NCI-H1417 treated with DMSO at 0.1 percent for 48 hours (cell line): ENCODE measurements at regions not wholly inside any gene's neighbourhood (a gene's known extent, or its start where the extent isn't known, plus 50 kb on each side); places are given as distances from the start of the nearest gene placed in this dataset.
"Not testable (repeated sequence)": the region's sequence is repeated elsewhere in the genome, so short reads cannot be mapped to it uniquely, and the experiment has no call there.

Source experiments
- DNase-seq: peaks from one replicate; lab custom pipeline; 2025; lab: John Stamatoyannopoulos, UW

DNA sequence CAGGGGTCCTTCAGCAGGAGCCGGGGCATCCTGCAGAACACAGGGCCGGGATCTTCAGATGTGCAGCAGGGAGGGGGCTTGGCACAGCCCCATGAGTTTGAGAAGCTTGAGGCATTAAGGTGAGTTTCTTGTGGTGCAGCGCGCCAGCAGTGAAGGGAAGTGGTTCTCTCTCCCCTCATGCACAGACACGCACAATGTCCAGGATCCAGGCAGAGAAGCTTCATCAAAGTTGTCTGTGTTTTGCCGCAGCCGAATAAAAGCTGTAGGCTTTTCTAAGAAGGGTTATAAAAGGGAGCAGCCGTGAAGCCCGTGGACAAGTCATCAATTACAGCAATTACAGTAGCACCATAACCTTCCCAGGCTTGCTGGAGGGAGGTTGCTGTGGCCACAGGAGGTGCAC lies 491.0 kb upstream of the CDH4 start:
- DNase-seq: no peak

DNA sequence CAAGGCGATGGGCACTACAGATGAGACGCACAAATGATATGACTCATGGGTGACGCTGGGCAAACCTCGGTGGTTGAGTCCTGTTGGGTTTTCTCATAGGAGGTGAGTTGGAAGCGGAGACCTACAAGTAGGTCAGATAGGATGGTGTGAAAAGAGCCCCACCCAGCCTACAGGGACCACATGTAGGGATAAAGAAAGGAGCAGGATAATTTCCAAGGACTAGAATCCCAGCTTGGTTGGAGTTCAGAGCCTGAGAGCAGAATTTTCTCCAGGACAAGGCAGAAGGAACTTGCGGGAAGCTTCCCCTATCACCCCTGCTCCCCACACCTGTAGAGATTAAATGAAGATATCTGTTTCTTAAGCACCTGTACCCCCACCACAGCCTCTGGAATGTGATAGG lies 489.7 kb upstream of the CDH4 start:
- DNase-seq: no peak

DNA sequence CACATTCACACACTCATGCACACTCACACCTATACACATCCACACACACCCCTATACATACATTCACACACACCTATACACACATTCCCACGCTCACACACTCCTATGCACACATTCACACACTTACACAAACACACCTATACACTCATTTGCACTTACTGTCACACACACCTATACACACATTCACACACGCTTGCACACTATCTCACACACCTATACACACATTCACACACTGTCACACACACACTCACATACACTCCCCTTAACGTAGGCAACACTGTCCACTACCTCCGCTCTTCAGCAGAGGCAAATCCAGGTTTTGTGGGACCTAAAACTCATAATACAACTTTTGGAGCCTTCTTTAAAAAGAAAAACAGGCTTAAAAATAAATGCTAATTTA lies 487.7 kb upstream of the CDH4 start:
- DNase-seq: no peak

DNA sequence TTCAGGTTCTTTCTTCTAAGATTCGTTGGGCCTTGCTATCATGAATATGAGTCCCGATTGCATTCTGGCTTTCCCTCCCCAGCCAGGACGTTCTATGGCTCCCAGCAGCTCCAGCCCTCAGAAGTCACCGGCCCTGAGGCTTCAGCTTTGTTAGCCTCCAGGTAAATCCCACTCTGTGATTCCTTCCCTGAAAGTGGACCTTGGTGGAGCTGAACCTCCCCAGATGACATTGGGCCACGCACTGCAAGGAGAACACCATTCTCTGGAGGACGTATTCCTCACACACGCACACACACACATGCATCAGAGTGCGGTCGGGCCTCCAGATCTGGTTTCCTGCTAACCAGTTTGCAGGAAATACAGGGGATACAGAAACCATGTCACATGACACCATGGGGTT lies 487.3 kb upstream of the CDH4 start:
- no peak for DNase-seq

DNA sequence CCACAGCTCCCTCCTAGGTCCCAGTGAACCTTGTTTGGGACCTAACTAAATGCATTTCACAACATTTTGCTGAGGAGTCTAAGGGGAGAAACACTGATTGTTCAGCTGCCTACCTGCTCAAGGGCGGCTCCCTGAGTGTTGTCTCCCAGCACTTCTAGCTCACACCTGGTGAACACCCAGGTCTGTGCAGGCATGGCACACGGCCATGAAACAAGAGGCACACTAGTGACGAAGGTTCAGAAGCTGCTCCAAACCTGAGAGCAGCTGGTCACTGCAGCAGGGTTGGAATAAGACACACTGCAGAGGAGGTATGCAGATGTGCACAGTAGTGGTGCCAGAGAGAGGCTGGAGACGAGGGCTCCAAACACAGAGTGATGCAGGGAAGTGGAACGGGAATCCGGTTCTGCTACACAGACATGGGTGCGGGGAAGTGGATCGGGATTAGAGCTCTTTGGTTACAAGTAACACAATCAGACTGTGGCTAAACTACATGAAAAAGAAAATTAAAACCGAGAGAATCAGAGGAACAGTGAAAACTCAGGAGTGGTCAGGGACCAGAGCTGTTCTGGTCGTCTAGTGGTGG lies 486.1 kb upstream of the CDH4 start:
- no peak for DNase-seq

DNA sequence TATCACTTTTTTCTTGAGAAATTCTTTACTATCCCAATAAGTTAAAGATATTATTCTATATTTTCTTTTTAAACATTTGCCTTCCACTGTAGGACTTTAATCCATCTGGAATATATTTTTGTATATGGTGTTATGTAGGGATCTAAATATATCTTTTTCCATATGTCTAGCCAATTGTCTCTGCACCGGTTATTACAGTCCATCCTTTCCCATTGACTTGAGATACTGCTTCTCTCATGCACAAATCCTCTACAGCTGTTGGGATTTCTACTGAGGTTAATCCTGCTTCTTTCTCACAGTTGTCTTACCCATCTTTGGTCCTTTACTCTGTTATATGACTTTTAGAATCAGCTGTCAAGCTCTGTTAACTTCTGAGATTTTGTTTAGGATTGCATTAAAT lies 483.8 kb upstream of the CDH4 start:
- no peak for DNase-seq

DNA sequence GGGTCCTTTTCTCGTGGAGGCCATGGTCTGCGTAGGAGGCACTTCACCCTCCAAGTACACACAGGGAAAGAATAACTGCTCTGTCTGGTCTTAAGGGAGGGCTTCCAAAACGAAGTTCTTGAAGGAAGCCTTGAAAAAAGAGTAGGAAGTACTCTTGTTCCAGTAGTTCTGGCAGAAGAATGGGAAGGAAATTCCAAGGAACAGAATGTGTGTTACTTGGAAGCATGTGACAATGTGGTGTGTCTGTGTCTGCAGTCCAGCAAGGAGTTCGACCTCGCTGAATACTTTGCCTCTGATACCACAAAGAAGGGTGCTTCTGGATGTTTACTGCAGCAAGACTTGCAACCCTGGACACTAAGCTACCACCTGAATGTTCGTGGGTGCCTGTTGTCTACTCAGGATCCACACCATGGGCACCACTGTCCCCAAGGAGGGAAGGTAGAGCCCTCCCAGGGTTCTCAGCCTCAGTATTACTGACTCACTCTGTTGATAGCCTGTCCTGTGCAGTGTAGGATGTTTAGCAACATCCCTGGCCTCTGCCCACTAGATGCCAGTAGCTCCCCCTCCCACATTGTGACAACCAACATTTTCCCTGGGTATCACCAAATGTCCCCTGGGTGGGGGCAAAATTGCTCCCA lies 471.6 kb upstream of the CDH4 start:
- no peak for DNase-seq

DNA sequence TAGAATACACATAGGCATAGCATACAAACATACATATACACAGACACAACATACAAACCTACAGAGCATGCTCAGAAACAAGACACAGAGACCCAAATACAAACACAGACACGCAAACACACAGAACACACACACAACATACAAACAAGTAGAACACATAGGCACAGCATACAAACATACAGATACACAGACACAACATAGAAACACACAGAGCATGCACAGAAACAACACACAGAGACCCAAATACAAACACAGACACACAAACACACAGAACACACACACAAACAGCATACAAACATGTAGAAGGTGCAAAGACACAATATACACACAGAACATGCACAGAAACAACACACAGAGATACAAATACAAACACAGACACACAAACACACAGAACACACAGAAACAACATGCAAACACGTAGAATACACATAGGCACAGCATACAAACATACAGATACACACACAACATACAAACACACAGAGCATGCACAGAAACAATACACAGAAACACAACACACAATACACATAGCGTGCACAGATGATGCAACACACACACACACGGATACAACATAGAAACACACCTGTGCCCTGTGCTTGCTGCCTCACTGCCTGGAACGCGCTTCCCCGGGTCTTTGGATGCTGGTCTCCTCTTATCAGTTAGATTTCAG lies 469.0 kb upstream of the CDH4 start:
- DNase-seq: no peak

DNA sequence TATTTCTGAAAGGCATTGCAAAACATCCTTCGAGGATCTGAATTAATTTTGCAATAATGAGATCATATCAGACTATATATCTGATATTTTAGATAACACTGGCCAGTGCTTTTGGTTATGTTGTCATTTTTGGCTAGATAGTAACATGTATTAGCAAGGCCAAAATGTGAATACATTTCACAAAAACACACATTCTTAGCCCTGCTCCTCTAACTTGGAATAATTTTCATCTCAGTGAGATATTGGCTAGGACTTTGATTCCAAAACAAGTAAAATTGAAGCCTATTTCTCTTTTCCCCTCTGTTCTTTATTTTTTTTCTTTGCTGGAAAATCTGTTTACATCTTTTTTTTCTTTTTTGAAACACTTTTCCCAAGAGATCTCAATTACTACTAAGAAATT lies 466.8 kb upstream of the CDH4 start:
- DNase-seq: no peak

DNA sequence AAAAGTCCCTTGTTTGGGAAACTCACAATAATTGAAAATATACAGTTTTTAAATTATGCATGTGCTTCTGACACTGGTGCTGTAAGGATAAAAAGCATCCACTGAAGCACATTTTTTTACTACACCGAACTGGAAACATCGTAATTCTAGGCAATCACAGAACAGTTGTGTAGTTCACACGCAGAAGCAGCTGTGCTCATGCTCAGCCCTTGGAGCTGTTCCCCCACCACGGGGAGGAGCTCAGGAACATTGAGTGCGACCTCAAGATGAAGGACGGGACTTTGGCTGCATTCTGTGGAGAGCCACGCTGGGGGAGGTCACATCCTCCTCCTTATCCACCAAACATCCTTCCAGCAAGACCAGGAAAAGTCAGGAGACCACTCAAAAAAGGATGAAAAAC lies 466.3 kb upstream of the CDH4 start:
- DNase-seq: no peak

DNA sequence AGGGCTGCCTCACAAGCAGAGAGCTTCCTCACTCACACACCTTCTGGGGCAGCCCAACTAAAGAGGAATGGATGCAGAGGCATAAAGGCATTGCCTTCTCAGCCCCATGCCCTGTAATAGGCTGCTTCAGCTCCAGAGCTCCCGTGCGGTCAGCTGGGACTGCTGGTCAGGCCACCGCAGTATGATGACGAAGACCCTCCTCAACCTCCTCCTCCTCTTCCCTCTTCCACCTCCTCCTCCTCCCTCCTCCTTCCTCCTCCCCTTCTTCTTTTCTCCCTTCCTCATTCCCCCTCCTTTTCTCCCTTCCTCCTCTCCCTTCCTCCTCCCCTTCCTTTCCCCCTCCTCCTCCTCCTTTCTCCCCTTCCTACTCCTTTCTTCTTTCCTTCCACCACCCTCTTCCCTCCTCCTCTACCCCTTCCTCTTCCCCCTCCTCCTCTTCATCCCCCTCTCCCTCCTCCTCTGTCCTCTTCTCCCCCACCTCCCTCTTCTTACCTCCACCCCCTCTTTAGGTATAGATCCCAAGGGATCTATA lies 465.3 kb upstream of the CDH4 start:
- DNase-seq: no peak

DNA sequence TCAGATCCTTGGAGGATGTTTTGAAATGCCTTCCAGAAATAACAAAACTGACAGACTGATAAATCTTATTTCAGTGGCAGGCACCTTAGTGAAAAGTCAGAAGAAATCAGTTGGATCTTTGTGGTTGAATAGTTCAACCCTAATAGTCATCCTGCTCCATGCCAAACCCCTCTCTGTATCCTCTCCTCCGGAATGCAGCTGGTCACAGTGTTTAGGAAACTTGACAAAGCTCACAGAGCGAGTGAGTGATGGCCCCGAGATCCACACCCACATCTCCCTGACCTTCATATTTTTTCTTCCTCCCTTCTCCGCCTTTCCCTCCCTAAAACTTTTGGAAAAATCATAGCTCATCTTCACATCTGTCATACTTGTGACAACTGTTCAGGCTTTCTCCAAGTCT lies 464.8 kb upstream of the CDH4 start:
- no peak for DNase-seq

DNA sequence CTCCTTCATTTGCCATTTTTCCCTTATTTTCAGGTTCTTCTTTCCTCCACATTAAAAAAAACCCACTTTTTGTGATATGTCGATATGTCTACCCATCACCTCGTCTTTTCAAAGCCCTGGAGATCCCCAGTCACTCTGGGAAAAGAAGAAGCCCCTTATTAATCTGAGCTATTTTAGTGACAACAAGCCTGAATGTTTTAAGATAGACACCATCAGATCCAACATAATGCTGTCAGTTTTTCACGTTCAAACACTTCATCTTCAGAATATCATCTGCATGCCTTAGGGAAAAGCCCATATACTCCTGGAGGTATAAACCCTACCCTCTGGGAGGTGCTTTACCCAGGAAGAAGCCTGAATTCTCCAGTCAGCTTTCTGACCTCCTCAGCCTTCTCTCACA lies 464.0 kb upstream of the CDH4 start:
- no peak for DNase-seq

DNA sequence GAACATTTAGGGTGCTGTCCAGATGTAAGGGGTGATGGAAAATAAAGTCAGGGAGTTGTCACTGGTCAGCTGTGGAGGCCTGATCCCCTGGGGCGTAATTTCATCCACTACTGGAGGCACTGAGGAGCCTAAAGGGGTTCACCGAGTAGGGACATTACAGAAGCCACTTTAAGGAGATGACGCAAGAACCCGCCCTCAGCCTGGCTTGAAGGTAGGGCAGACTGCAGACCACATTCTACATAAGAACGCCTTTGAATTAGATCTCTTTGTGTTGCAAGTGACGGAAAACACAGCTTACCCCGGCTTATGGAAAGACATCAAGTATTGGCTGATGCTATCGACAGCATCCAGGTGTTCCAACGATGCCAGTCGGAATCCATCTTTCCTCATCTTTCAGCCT lies 462.7 kb upstream of the CDH4 start:
- no peak for DNase-seq

DNA sequence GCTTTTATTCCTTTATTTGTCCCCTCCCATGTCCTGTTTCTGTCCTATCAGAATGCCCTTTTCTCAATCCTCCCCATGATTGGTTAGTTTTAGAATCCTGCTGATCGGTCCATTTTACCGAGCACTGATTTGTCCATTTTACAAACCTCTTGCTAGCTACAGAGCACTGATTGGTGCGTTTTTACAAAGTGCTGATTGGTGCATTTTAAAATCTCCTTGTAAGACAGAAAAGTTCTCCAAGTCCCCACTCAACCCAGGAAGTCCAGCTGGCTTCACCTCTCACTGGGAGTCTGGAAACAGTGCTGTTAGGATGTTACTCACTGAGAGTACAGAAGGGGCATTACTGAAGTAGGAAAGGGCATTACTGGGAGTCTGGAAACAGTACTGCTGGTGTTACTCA lies 461.7 kb upstream of the CDH4 start:
- DNase-seq: not testable (repeated sequence)

DNA sequence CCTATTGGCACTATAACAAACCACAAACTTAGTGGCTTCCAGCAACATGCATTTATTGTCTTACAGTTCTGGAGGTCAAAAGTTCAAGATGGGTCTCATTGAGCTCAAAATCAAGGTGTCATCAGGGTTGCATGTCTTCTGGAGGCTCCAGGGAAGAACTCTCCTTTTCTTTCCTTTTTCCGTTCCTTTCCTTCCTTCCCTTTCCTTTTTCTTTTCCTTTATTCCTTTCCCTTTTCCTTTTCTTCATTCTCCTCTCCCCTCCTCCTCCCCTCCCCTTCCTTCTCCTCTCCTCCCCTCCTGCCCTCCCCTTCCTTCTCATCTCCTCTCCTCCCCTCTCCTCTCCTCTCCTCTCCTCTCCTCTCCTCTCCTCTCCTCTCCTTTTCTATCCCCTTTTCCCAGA lies 460.2 kb upstream of the CDH4 start:
- DNase-seq: no peak

DNA sequence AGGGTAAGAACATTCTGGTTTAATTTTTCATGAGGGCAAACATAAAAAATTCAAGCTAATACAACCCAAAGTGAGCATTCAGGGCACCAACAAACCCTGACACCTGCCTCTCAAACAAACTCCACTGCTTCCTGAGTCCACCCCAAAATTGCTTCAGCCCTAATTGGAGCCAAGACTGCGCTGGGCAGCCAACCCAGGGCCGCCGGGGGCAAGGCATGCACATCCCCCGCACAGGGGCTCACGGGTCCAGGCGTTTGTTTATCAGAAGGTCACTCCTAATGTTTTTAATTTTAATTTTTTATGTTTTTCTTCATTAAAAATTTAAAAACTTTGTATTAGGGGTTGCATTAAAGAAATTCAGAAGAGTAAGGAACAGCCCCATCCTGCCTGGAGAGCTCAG lies 459.1 kb upstream of the CDH4 start:
- no peak for DNase-seq

DNA sequence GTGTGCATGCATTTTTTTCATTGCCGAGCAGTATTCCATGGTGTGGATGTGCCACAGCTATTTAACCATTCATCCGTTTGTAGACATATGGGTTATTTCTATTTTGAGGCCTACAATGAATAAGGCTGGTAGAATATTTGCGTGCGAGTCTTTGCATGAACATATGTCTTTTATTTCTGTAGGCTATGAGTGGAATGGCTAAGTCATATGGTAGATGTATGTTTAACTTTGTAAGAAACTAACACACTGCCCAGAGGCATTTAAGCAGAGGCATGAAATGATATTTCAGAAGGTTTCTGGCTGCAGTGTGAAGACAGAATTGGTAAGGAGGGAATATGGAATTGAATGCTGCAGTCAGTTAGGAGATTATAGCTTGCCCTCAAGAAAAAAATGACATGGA lies 457.4 kb upstream of the CDH4 start:
- no peak for DNase-seq

DNA sequence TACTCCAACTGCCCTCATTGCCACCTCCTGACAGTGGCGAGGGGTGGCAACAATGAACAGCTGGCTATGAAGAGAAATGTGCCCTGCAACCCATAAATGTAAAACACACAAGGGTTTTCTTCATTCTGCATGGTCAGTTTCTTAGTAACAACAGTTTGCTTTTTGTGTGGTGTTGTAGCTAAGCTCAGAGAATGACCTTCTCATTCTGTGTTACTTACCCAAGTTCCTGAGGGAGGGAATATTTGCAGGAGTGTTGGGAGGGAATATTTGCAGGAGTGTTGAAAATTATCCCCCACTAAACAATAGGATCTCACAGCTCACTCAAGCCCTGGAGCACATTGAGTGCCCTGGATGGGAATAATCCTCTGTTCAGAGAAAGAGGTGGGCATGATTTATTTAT lies 456.4 kb upstream of the CDH4 start:
- DNase-seq: no peak

DNA sequence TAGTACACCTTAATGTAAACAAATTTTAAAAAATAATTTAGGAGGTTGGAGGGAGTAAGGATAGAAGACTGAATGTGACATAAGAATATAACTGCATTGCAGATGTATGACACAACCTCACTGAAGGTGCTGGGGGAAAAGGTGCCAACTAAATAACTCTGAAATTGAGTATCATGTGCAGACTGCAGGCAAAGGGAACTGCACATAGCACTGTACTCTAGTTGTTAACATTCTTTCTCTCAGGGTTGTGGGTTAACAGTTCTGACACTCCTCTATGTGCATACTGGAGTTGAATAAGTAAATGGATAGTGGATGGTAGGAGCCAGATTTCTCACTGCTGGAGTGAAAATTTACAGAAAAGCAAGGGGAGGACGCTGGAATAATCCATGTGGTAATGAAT lies 451.9 kb upstream of the CDH4 start:
- DNase-seq: no peak

DNA sequence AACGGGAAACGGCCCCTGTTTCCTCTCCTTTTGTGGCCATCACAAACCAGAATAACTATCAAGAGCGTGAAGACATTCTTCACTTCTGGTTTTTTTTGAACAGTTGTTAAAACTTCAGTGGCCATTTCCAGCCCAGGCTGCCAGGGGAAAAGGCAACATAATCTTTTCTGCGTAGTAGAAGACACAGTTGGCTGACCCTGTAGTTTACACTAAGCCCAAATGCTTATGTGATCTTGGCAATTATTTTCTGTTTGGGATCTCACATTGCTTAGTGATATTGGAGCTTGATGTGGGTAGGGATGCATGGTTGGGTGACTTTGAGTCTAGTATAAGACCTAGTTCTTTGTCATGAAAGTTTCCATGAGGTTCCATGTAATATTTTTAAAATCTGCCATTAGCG lies 449.4 kb upstream of the CDH4 start:
- no peak for DNase-seq

DNA sequence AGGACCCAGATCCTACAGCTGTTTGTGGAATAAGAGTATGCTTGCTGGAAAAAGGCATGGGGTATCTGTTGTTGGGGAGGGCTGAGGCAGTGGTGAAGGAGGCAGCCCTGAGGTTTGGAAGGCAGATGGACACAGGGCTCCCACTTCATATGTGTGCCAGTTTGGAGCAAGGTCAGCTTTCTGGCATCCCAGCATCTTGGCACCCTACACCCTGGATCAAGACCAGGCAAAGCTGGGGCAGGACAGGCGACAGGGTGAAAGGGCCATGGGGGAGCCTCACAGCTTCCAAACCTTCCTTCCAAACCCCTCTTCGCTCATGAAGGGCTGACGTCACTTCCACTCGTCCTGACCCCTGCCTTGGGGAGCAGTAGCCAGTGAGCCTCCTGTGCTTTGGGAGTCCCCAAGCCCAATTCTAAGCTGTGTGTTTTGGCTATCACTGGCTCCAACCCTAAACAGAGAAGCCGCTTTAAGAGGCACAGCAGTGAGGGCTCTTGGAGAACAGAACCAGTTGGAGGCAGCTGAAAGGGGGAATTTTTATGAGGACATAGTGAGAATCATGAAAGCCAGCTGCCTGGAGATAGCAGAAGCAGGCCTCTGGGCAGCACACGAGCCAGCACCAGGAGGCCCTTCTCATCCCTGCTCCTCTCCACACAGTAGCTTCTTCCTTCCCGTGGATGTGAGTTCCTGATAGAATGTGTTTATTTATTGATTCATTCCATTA lies 448.6 kb upstream of the CDH4 start:
- DNase-seq: no peak
